HL-60 (cell line): ENCODE measurements at regions not wholly inside any gene's neighbourhood (a gene's known extent, or its start where the extent isn't known, plus 50 kb on each side); places are given as distances from the start of the nearest gene placed in this dataset.

Experiments used
- CTCF ChIP-seq: IDR thresholded peaks from one replicate; pipeline ENCODE4 v1.5.1; 2011; ENCODE audit warnings: low read length, control low read depth, inconsistent platforms; ENCODE audit not compliant: insufficient read depth
- POLR2AphosphoS5 ChIP-seq: IDR thresholded peaks from 2 replicates; pipeline ENCODE4 v1.6.1; 2012; ENCODE audit warnings: low read depth
- TF ChIP-seq, protein P1 (sequence below): IDR thresholded peaks from 2 replicates; pipeline ENCODE4 v1.6.1; 2012; ENCODE audit warnings: low read depth; ENCODE audit not compliant: insufficient replicate concordance

GRCh38 chr2:217529271-217529670 is 473.5 kb downstream of the TNS1 start:
- TF ChIP-seq CTCF (no peak), POLR2AphosphoS5 (no peak)
- TF ChIP-seq, protein P1, sequence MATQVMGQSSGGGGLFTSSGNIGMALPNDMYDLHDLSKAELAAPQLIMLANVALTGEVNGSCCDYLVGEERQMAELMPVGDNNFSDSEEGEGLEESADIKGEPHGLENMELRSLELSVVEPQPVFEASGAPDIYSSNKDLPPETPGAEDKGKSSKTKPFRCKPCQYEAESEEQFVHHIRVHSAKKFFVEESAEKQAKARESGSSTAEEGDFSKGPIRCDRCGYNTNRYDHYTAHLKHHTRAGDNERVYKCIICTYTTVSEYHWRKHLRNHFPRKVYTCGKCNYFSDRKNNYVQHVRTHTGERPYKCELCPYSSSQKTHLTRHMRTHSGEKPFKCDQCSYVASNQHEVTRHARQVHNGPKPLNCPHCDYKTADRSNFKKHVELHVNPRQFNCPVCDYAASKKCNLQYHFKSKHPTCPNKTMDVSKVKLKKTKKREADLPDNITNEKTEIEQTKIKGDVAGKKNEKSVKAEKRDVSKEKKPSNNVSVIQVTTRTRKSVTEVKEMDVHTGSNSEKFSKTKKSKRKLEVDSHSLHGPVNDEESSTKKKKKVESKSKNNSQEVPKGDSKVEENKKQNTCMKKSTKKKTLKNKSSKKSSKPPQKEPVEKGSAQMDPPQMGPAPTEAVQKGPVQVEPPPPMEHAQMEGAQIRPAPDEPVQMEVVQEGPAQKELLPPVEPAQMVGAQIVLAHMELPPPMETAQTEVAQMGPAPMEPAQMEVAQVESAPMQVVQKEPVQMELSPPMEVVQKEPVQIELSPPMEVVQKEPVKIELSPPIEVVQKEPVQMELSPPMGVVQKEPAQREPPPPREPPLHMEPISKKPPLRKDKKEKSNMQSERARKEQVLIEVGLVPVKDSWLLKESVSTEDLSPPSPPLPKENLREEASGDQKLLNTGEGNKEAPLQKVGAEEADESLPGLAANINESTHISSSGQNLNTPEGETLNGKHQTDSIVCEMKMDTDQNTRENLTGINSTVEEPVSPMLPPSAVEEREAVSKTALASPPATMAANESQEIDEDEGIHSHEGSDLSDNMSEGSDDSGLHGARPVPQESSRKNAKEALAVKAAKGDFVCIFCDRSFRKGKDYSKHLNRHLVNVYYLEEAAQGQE = no peak
